Neural cell (in vitro differentiated cells): ENCODE measurements at regions not wholly inside any gene's neighbourhood (a gene's known extent, or its start where the extent isn't known, plus 50 kb on each side); places are given as distances from the start of the nearest gene placed in this dataset.

ENCODE experiments used
- H2AFZ ChIP-seq: fragments of 200-600, 300-800 bp; sonication (generic), shearing (Covaris generic); 2 replicates; pipeline ENCODE4 v1.6.0; 2014; ENCODE audit warnings: low read depth, mild to moderate bottlenecking, antibody characterized with exemption, low read length, moderate library complexity
- H3F3A ChIP-seq: fragments of 200-600 bp; shearing (Covaris generic); 2 replicates; pipeline ENCODE4 v1.6.1; 2016; ENCODE audit warnings: mild to moderate bottlenecking, moderate library complexity, mixed read lengths, antibody characterized with exemption, low read length; ENCODE audit not compliant: insufficient read depth, poor library complexity, severe bottlenecking
- H3K27ac ChIP-seq: fragments of 200-600, 300-800 bp; sonication (generic), shearing (Covaris generic); 2 replicates; pipeline ENCODE4 v1.5.1; 2014; ENCODE audit warnings: mild to moderate bottlenecking, low read length, moderate library complexity
- H3K27me3 ChIP-seq: fragments of 300-800, 200-600 bp; sonication (generic), shearing (Covaris generic); 2 replicates; pipeline ENCODE4 v1.6.0; 2014; ENCODE audit warnings: mild to moderate bottlenecking, low read depth, low read length, moderate library complexity; ENCODE audit not compliant: insufficient read depth
- H3K36me3 ChIP-seq: fragments of 300-800, 200-600 bp; sonication (generic), shearing (Covaris generic); 2 replicates; pipeline ENCODE4 v1.5.1; 2014; ENCODE audit warnings: mild to moderate bottlenecking, antibody characterized with exemption, low read length, moderate library complexity; ENCODE audit not compliant: insufficient read depth
- H3K4me2 ChIP-seq: fragments of 300-800, 200-600 bp; sonication (generic), shearing (Covaris generic); 2 replicates; pipeline ENCODE4 v1.6.0; 2014; ENCODE audit warnings: mild to moderate bottlenecking, low read length
- H3K4me3 ChIP-seq: fragments of 300-800, 200-600 bp; sonication (generic), shearing (Covaris generic); 2 replicates; pipeline ENCODE4 v1.5.1; 2014; ENCODE audit warnings: mild to moderate bottlenecking, low read length, moderate library complexity
- H3K79me2 ChIP-seq: fragments of 200-600 bp; shearing (Covaris generic); replicated peaks from 2 replicates; pipeline ENCODE4 v1.6.0; 2014; ENCODE audit warnings: mild to moderate bottlenecking, low read length, moderate library complexity; ENCODE audit not compliant: insufficient read depth
- H3K9ac ChIP-seq: fragments of 300-800, 200-600 bp; sonication (generic), shearing (Covaris generic); 2 replicates; pipeline ENCODE4 v1.6.1; 2016; ENCODE audit warnings: mild to moderate bottlenecking, low read length, mixed read lengths
- H3K9me2 ChIP-seq: fragments of 200-600 bp; shearing (Covaris generic); 2 replicates; pipeline ENCODE4 v1.6.1; 2016; ENCODE audit warnings: mild to moderate bottlenecking, low read length, mixed read lengths; ENCODE audit not compliant: insufficient read depth
- H3K9me3 ChIP-seq: fragments of 200-600, 300-800 bp; sonication (generic), shearing (Covaris generic); 2 replicates; pipeline ENCODE4 v1.6.1; 2016; ENCODE audit warnings: mild to moderate bottlenecking, mixed run types, low read length, moderate library complexity, mixed read lengths
- H4K20me1 ChIP-seq: fragments of 200-600 bp; shearing (Covaris generic); 2 replicates; pipeline ENCODE4 v1.6.1; 2016; ENCODE audit warnings: mild to moderate bottlenecking, mixed run types; ENCODE audit not compliant: insufficient read depth
- EP300 ChIP-seq: fragments of 450-650 bp; conservative IDR thresholded peaks from 2 replicates; pipeline ENCODE4 v1.6.1; 2014; ENCODE audit warnings: antibody characterized with exemption, mild to moderate bottlenecking, moderate library complexity; ENCODE audit not compliant: poor library complexity, severe bottlenecking
- EZH2 ChIP-seq: fragments of 200-600, 300-800 bp; shearing (Covaris generic), sonication (generic); IDR thresholded peaks from 2 replicates; pipeline ENCODE4 v1.6.1; 2014; ENCODE audit warnings: antibody characterized with exemption, low read length, borderline replicate concordance, mild to moderate bottlenecking; ENCODE audit not compliant: insufficient read depth, poor library complexity, severe bottlenecking
- MXI1 ChIP-seq: fragments of 450-650 bp; conservative IDR thresholded peaks from 2 replicates; pipeline ENCODE4 v1.6.1; 2014; ENCODE audit warnings: antibody characterized with exemption, mild to moderate bottlenecking; ENCODE audit not compliant: poor library complexity, severe bottlenecking
- POLR2AphosphoS5 ChIP-seq: IDR thresholded peaks from 2 replicates; pipeline ENCODE4 v1.6.1; 2012
- RAD21 ChIP-seq: fragments of 450-650 bp; conservative IDR thresholded peaks from 2 replicates; pipeline ENCODE4 v1.6.1; 2014; ENCODE audit warnings: antibody characterized with exemption, mild to moderate bottlenecking, moderate library complexity
- SMC3 ChIP-seq: fragments of 450-650 bp; conservative IDR thresholded peaks from 2 replicates; pipeline ENCODE4 v1.6.1; 2014; ENCODE audit warnings: antibody characterized with exemption, mild to moderate bottlenecking, moderate library complexity; ENCODE audit not compliant: poor library complexity
- TAF1 ChIP-seq: IDR thresholded peaks from 2 replicates; pipeline ENCODE4 v1.6.1; 2012; ENCODE audit warnings: low read depth
- TF ChIP-seq, protein P1 (sequence below): fragments of 450-650 bp; IDR thresholded peaks from 2 replicates; pipeline ENCODE4 v1.5.1; 2014; ENCODE audit warnings: antibody characterized with exemption, mild to moderate bottlenecking, moderate library complexity; ENCODE audit not compliant: poor library complexity, severe bottlenecking
- TF ChIP-seq, protein P2 (sequence below): IDR thresholded peaks from 2 replicates; pipeline ENCODE4 v1.6.1; 2012; ENCODE audit warnings: borderline replicate concordance

DNA sequence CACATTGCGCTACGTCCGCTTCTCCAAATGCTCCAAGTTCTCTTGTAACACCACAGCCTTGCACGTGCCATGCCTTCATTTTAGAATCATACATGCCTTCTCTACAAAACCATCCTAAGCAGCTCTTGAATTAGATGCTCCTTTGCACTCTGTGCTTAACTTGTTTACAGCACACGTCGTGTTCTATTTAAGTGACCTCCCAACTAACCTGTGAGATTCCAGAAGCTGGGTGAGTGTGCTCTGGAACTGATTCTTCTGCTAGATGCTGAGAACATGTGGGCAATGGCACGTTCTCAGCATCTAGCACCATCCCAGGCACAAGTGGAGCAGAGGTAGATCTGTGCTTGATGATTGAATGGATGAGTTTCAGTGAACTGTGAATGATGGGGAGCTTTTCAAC lies 100.0 kb upstream of the NEDD9 start:
- no peak overlapping the region for H2AFZ ChIP-seq
- TF ChIP-seq POLR2AphosphoS5, result no peak
- TF ChIP-seq, protein P1, sequence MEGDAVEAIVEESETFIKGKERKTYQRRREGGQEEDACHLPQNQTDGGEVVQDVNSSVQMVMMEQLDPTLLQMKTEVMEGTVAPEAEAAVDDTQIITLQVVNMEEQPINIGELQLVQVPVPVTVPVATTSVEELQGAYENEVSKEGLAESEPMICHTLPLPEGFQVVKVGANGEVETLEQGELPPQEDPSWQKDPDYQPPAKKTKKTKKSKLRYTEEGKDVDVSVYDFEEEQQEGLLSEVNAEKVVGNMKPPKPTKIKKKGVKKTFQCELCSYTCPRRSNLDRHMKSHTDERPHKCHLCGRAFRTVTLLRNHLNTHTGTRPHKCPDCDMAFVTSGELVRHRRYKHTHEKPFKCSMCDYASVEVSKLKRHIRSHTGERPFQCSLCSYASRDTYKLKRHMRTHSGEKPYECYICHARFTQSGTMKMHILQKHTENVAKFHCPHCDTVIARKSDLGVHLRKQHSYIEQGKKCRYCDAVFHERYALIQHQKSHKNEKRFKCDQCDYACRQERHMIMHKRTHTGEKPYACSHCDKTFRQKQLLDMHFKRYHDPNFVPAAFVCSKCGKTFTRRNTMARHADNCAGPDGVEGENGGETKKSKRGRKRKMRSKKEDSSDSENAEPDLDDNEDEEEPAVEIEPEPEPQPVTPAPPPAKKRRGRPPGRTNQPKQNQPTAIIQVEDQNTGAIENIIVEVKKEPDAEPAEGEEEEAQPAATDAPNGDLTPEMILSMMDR, result no peak
- no peak for TF ChIP-seq SMC3
- TF ChIP-seq EP300, result no peak
- TF ChIP-seq EZH2, result no peak
- no peak for TF ChIP-seq MXI1
- TF ChIP-seq, protein P2, sequence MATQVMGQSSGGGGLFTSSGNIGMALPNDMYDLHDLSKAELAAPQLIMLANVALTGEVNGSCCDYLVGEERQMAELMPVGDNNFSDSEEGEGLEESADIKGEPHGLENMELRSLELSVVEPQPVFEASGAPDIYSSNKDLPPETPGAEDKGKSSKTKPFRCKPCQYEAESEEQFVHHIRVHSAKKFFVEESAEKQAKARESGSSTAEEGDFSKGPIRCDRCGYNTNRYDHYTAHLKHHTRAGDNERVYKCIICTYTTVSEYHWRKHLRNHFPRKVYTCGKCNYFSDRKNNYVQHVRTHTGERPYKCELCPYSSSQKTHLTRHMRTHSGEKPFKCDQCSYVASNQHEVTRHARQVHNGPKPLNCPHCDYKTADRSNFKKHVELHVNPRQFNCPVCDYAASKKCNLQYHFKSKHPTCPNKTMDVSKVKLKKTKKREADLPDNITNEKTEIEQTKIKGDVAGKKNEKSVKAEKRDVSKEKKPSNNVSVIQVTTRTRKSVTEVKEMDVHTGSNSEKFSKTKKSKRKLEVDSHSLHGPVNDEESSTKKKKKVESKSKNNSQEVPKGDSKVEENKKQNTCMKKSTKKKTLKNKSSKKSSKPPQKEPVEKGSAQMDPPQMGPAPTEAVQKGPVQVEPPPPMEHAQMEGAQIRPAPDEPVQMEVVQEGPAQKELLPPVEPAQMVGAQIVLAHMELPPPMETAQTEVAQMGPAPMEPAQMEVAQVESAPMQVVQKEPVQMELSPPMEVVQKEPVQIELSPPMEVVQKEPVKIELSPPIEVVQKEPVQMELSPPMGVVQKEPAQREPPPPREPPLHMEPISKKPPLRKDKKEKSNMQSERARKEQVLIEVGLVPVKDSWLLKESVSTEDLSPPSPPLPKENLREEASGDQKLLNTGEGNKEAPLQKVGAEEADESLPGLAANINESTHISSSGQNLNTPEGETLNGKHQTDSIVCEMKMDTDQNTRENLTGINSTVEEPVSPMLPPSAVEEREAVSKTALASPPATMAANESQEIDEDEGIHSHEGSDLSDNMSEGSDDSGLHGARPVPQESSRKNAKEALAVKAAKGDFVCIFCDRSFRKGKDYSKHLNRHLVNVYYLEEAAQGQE, result no peak
- no peak for TF ChIP-seq RAD21
- TF ChIP-seq TAF1, result no peak
- H3K9me2 ChIP-seq, result no peaks in the 10 kb centered on the region
- H4K20me1 ChIP-seq, result no peaks in the 10 kb centered on the region
- no peak overlapping the region for H3K9ac ChIP-seq
- H3K36me3 ChIP-seq, result no peaks in the 10 kb centered on the region
- H3K9me3 ChIP-seq, result no peaks in the 10 kb centered on the region
- H3K79me2 ChIP-seq, result no peaks in the 10 kb centered on the region
- H3K4me2 ChIP-seq, result no peak overlapping the region
- no peak overlapping the region for H3K4me3 ChIP-seq
- H3K27me3 ChIP-seq, result no peaks in the 10 kb centered on the region
- H3F3A ChIP-seq, result no peaks in the 10 kb centered on the region
- no peak overlapping the region for H3K27ac ChIP-seq

DNA sequence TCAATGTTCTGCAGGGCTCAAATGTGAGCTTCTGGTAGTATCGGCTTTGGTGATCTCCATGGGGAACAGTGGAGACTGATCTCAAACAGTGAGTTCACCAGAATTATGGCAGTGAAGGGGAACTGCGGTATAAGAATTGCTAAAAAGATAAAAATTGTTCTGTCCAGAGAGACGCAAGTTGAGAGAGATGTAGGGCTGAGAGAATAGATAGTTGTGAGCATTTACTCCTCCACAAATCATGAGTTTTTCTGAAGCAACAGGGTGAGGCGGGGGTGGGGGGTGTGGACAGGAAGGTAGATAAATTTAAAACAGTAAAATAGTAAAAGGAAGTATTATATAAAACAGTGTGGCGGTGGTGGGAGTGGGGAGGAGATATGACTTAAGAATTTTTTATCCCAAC lies 98.6 kb upstream of the NEDD9 start:
- no peaks in the 10 kb centered on the region for H4K20me1 ChIP-seq
- H3F3A ChIP-seq, result no peaks in the 10 kb centered on the region
- no peaks in the 10 kb centered on the region for H3K79me2 ChIP-seq
- no peak overlapping the region for H2AFZ ChIP-seq
- H3K27me3 ChIP-seq, result no peaks in the 10 kb centered on the region
- no peak for TF ChIP-seq RAD21
- TF ChIP-seq MXI1, result no peak
- TF ChIP-seq EZH2, result no peak
- no peak for TF ChIP-seq EP300
- TF ChIP-seq, protein P2, result no peak
- TF ChIP-seq POLR2AphosphoS5, result no peak
- no peak for TF ChIP-seq TAF1
- TF ChIP-seq, protein P1, result no peak
- TF ChIP-seq SMC3, result no peak
- no peak overlapping the region for H3K9ac ChIP-seq
- H3K9me3 ChIP-seq, result no peaks in the 10 kb centered on the region
- H3K9me2 ChIP-seq, result no peaks in the 10 kb centered on the region
- no peak overlapping the region for H3K4me3 ChIP-seq
- no peaks in the 10 kb centered on the region for H3K36me3 ChIP-seq
- H3K4me2 ChIP-seq, result no peak overlapping the region
- no peak overlapping the region for H3K27ac ChIP-seq
